Stimulated activated CD8-positive, alpha-beta memory T cell treated with anti-CD3 and anti-CD28 coated beads, Interleukin-15, amount 100 ng/mL, for 48 hours (primary cell): ENCODE measurements at regions not wholly inside any gene's neighbourhood (a gene's known extent, or its start where the extent isn't known, plus 50 kb on each side); places are given as distances from the start of the nearest gene placed in this dataset.

Experiments
- DNase-seq, 2 donors: peaks; one replicate each; pipeline ENCODE4 v3.0.0-alpha.2; 2020; ENCODE audit warnings: low read depth in 2 of 2

- DNase-seq, result no peak
These were observed 192.5 kb upstream of the ECI2 start for GRCh38 chr6:4327841-4328240.

GRCh38 chr6:4324746-4325145, 189.4 kb upstream of the ECI2 start:
- DNase-seq, result no peak

- DNase-seq, result no peak
These were observed 187.9 kb upstream of the ECI2 start for GRCh38 chr6:4323322-4323721.

- DNase-seq, result no peak
These were observed 187.5 kb upstream of the ECI2 start for GRCh38 chr6:4322846-4323309.

- DNase-seq, result no peak
These were observed 186.9 kb upstream of the ECI2 start for GRCh38 chr6:4322134-4322845.

- DNase-seq, result no peak
These were observed 185.5 kb upstream of the ECI2 start for GRCh38 chr6:4320860-4321259.

GRCh38 chr6:4319981-4320683, 184.8 kb upstream of the ECI2 start:
- DNase-seq, result no peak

GRCh38 chr6:4318321-4318720, 182.9 kb upstream of the ECI2 start:
- no peak for DNase-seq

- DNase-seq, result no peak
These were observed 181.6 kb upstream of the ECI2 start for GRCh38 chr6:4316867-4317400.

- DNase-seq, result no peak
These were observed 178.9 kb upstream of the ECI2 start for GRCh38 chr6:4314201-4314707.

GRCh38 chr6:4313044-4313686, 177.8 kb upstream of the ECI2 start:
- no peak for DNase-seq

- no peak for DNase-seq
These were observed 176.8 kb upstream of the ECI2 start for GRCh38 chr6:4311976-4312860.

GRCh38 chr6:4309540-4309939, 174.2 kb upstream of the ECI2 start:
- no peak for DNase-seq

GRCh38 chr6:4308364-4308763, 173.0 kb upstream of the ECI2 start:
- DNase-seq, result no peak

- no peak for DNase-seq
These were observed 169.6 kb upstream of the ECI2 start for GRCh38 chr6:4304927-4305455.

GRCh38 chr6:4303638-4304037, 168.3 kb upstream of the ECI2 start:
- DNase-seq, result no peak

GRCh38 chr6:4302524-4302923, 167.1 kb upstream of the ECI2 start:
- no peak for DNase-seq

GRCh38 chr6:4301871-4302270, 166.5 kb upstream of the ECI2 start:
- no peak for DNase-seq

GRCh38 chr6:4300917-4301316, 165.5 kb upstream of the ECI2 start:
- no peak for DNase-seq

- DNase-seq, result no peak
These were observed 164.1 kb upstream of the ECI2 start for GRCh38 chr6:4299476-4299875.

GRCh38 chr6:4297348-4297747, 162.0 kb upstream of the ECI2 start:
- DNase-seq, result no peak
